ENCODE measurements at regions not wholly inside any gene's neighbourhood (a gene's known extent, or its start where the extent isn't known, plus 50 kb on each side); places are given as distances from the start of the nearest gene placed in this dataset.
"Not testable (repeated sequence)": the region's sequence is repeated elsewhere in the genome, so short reads cannot be mapped to it uniquely, and the experiment has no call there.

DNA sequence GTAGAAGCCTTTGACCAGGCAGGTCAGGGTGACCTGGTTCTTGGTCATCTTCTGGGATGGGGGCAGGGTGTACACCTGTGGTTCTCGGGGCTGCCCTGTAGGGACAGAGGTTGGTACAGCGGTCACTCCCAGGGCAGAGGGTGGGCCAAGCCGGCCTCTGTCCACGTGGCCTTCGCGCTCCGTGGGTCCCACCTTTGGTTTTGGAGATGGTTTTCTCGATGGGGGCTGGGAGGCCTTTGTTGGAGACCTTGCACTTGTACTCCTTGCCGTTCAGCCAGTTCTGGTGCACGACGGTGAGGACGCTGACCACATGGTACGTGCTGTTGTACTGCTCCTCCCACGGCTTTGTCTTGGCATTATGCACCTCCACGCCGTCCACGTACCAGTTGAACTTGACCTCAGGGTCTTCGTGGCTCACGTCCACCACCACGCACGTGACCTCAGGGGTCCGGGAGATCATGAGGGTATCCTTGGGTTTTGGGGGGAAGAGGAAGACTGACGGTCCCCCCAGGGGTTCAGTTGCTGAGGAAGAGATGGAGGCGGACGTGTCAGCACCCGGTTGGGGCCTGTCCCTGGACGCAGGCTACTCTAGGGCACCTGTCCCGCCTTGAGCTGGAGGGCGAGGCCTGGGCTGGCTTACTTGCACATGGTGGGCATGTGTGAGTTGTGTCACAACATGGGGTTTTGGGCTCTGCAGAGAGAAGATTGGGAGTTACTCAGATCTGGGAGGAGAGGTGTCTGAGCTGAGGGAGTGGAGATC is 142.3 kb downstream of the TMEM121 start:
- not testable (repeated sequence) for DNase-seq (ENCODE audit: low read depth); H3K4me3 ChIP-seq (ENCODE audit: low read depth, low read length)

GRCh38 chr14:105669231-105669610 is 142.8 kb downstream of the TMEM121 start:
- H3K4me3 ChIP-seq (ENCODE audit: low read depth, low read length), result not testable (repeated sequence)

GRCh38 chr14:105669646-105670045 is 143.3 kb downstream of the TMEM121 start:
- H3K4me3 ChIP-seq (ENCODE audit: low read depth, low read length); DNase-seq (ENCODE audit: low read depth): not testable (repeated sequence)

More at GRCh38 chr14:105669231-105669610, 142.8 kb downstream of the TMEM121 start:
- DNase-seq (ENCODE audit: low read depth), result not testable (repeated sequence)

- H3K4me3 ChIP-seq (ENCODE audit: low read depth, low read length); DNase-seq (ENCODE audit: low read depth): not testable (repeated sequence)
These were observed 146.2 kb downstream of the TMEM121 start for GRCh38 chr14:105672450-105673200.

GRCh38 chr14:105675433-105675832 is 149.1 kb downstream of the TMEM121 start:
- H3K4me3 ChIP-seq (ENCODE audit: low read depth, low read length); DNase-seq (ENCODE audit: low read depth): not testable (repeated sequence)

GRCh38 chr14:105675905-105676670 is 149.7 kb downstream of the TMEM121 start:
- H3K4me3 ChIP-seq (ENCODE audit: low read depth, low read length); DNase-seq (ENCODE audit: low read depth): not testable (repeated sequence)

GRCh38 chr14:105678057-105678456 is 151.7 kb downstream of the TMEM121 start:
- DNase-seq (ENCODE audit: low read depth); H3K4me3 ChIP-seq (ENCODE audit: low read depth, low read length): not testable (repeated sequence)

GRCh38 chr14:105678996-105679958 is 152.9 kb downstream of the TMEM121 start:
- not testable (repeated sequence) for H3K4me3 ChIP-seq (ENCODE audit: low read depth, low read length); DNase-seq (ENCODE audit: low read depth)

DNA sequence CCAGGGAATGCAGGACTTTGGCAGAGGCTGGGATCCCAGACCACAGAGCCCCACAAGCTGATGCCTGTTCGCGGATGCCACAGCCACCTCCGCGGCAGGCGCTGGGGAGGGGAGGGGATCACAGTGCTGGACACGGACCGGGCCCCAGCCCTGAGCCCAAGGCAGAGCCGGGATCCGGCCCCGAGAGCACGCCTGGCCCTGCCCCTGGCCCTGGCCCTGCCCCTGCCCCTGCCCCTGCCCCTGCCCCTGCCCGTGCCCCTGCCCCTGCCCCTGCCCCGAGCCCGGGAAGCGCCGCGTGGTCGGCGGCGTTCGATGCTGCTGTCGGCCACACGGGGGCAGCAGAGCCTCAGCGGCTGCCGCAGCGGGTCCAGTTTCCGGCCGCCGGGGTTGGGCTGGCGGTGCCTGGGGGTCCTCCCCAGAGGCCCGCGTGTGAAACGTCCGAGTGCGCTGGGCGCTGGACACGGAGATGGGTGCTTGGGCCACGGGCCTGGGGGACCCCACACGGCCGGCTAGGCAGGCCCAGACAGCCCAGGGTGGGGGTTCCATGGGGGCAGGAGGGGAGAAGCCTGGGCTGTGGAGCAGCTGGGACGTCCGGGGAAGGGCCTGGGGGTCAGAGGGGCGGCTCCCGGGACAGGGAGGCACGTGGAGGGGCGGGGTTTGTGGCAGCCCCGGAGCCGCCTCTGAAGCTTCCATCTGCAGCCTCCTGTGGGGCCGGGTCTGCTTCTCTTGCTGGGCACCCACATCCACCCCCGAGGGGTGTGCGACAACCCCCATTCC is 153.8 kb downstream of the TMEM121 start:
- not testable (repeated sequence) for H3K4me3 ChIP-seq (ENCODE audit: low read depth, low read length); DNase-seq (ENCODE audit: low read depth)

- not testable (repeated sequence) for DNase-seq (ENCODE audit: low read depth); H3K4me3 ChIP-seq (ENCODE audit: low read depth, low read length)
These were observed 154.3 kb downstream of the TMEM121 start for GRCh38 chr14:105680736-105681098.

GRCh38 chr14:105681606-105682185 is 155.3 kb downstream of the TMEM121 start:
- not testable (repeated sequence) for DNase-seq (ENCODE audit: low read depth); H3K4me3 ChIP-seq (ENCODE audit: low read depth, low read length)

DNA sequence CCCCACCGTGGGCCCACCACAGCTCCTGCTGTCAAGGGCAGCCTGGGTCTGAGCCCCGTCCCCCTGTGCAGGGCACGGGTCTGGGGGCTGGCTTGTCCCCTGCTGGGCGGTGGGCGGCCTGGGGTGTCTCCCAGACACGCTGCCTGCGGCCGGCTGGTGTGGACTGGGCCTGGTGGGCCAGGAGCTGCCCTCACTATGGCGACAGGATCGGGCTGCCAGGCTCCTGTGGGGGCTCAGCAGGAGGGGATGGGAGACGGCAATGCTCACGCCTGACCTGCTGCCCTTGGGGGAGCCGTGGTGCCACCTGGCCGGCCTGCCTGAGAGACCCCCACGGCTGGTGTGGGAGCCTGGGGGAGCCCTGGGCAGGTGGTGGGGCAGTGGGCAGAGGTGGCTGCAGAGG is 156.1 kb downstream of the TMEM121 start:
- not testable (repeated sequence) for DNase-seq (ENCODE audit: low read depth); H3K4me3 ChIP-seq (ENCODE audit: low read depth, low read length)

All from fibroblast of villous mesenchyme (primary cell).